ENCODE measurements at regions not wholly inside any gene's neighbourhood (a gene's known extent, or its start where the extent isn't known, plus 50 kb on each side); places are given as distances from the start of the nearest gene placed in this dataset.

GRCh38 chr13:40271931-40272775, 394.3 kb downstream of the FOXO1 start:
- no peak for DNase-seq

GRCh38 chr13:40272776-40273139, 393.7 kb downstream of the FOXO1 start:
- DNase-seq = no peak

GRCh38 chr13:40273253-40274025, 393.0 kb downstream of the FOXO1 start:
- no peak for DNase-seq

GRCh38 chr13:40274103-40274502, 392.3 kb downstream of the FOXO1 start:
- DNase-seq = no peak

- no peak for DNase-seq
These were observed 391.3 kb downstream of the FOXO1 start for GRCh38 chr13:40275155-40275554.

GRCh38 chr13:40275636-40276035, 390.8 kb downstream of the FOXO1 start:
- no peak for DNase-seq

- no peak for DNase-seq
These were observed 382.8 kb downstream of the FOXO1 start for GRCh38 chr13:40283666-40284065.

- no peak for DNase-seq
These were observed 380.8 kb downstream of the FOXO1 start for GRCh38 chr13:40285634-40286033.

GRCh38 chr13:40287428-40287827, 379.0 kb downstream of the FOXO1 start:
- DNase-seq = no peak

GRCh38 chr13:40288259-40288658, 378.2 kb downstream of the FOXO1 start:
- DNase-seq = no peak

- DNase-seq = no peak
These were observed 375.7 kb downstream of the FOXO1 start for GRCh38 chr13:40290758-40291157.

GRCh38 chr13:40292108-40292507, 374.3 kb downstream of the FOXO1 start:
- DNase-seq = no peak

GRCh38 chr13:40292536-40292935, 373.9 kb downstream of the FOXO1 start:
- no peak for DNase-seq

- no peak for DNase-seq
These were observed 364.1 kb downstream of the FOXO1 start for GRCh38 chr13:40302351-40302750.

GRCh38 chr13:40304391-40304790, 362.1 kb downstream of the FOXO1 start:
- DNase-seq = no peak

- DNase-seq = no peak
These were observed 359.6 kb downstream of the FOXO1 start for GRCh38 chr13:40306817-40307216.

- DNase-seq = no peak
These were observed 356.6 kb downstream of the FOXO1 start for GRCh38 chr13:40309881-40310280.

GRCh38 chr13:40311356-40312101, 354.9 kb downstream of the FOXO1 start:
- no peak for DNase-seq

- DNase-seq = no peak
These were observed 352.9 kb downstream of the FOXO1 start for GRCh38 chr13:40313269-40314200.

- DNase-seq = no peak
These were observed 350.9 kb downstream of the FOXO1 start for GRCh38 chr13:40315416-40316064.

GRCh38 chr13:40316301-40316700, 350.1 kb downstream of the FOXO1 start:
- DNase-seq = no peak

- no peak for DNase-seq
These were observed 348.5 kb downstream of the FOXO1 start for GRCh38 chr13:40317980-40318327.
